ENCODE measurements at regions not wholly inside any gene's neighbourhood (a gene's known extent, or its start where the extent isn't known, plus 50 kb on each side); places are given as distances from the start of the nearest gene placed in this dataset.

DNA sequence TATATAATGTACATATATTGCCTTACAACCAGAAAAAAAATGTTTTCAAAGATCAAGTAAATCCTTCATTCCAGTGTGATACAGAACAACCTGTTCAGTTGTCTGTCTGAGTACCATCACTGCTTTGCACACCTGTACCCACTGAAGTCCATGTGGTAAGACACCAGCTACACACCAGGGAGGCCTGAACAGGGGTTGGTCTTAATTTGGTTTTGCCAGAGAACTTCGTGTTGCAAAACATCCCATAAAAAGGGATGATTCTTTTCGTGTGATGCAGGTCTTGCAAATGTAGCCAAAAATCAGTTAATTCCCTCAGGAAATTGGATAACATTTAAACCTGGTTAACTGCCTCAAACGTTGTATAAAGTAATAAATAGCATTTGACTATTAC is 73.7 kb upstream of the SLC1A4 start:
- WGBS (ENCODE audit: low lambda C conversion rate): 0% methylated on average over 3 of the region's 3 CpGs
- no peak for FAIRE-seq
- no peak for ATAC-seq
- no peak overlapping the region for H3K27ac ChIP-seq (ENCODE audit: extremely low read length, insufficient read depth, low read length)
- no peaks in the 10 kb centered on the region for H4K20me1 ChIP-seq (ENCODE audit: insufficient read depth, low read length)
- H3K4me2 ChIP-seq (ENCODE audit: low read depth, low read length): no peak overlapping the region
- no peaks in the 10 kb centered on the region for H3K79me2 ChIP-seq (ENCODE audit: insufficient read depth, low read length)
- no TSS peak for BruUV-seq (replicated peaks)
- intact Hi-C loops (cut with micrococcal nuclease; ENCODE audit: unreplicated experiment) (no loop called here), in situ Hi-C loops (cut with HindIII; ENCODE audit: extremely low pct_ligation_motif_present, low pct_unique_long_range_greater_than_20kb) (loop anchor here (5.0 to 25.0 kb wide), 4 partner anchors 72 to 649 kb away; partner anchors contain the start of gene SLC1A4)
- no peak overlapping the region for H3K4me3 ChIP-seq (replicated peaks in 1 of 3; ENCODE audit: insufficient read depth in 1 of 3, low read depth in 2 of 3, low read length in 3 of 3)
- H2AFZ ChIP-seq (ENCODE audit: low read length): no peak overlapping the region
- DNase-seq (ENCODE audit: low spot score): no peak
- H3K4me1 ChIP-seq (ENCODE audit: insufficient read depth, low read length): peaks cover 6% of the 10 kb centered on the region; the same call in 1 of the 2 replicates
- H3K9ac ChIP-seq (ENCODE audit: insufficient read depth, low read depth, low read length): no peak overlapping the region
- POLR2A ChIA-PET: no interaction called here
- no peaks in the 10 kb centered on the region for H3K36me3 ChIP-seq (replicated peaks in 1 of 2; ENCODE audit: control insufficient read depth in 1 of 2, insufficient read depth in 2 of 2, low read length in 2 of 2)
- no peaks in the 10 kb centered on the region for H3K9me3 ChIP-seq (ENCODE audit: low read length)
- H3K27me3 ChIP-seq (ENCODE audit: control insufficient read depth in 1 of 2, insufficient read depth in 2 of 2, low read length in 2 of 2): 0 out of 5 replicates have a peak, but pooled peaks cover 0 to 4% of the 10 kb centered on the region in 2 experiments
- CTCF ChIA-PET (ENCODE audit: low intra/inter-chr PET ratio, low total read pairs): no interaction called here
- TF ChIP-seq ZNF775 (CRISPR knock-in tag; IDR thresholded peaks at IDR 0.05; ENCODE audit: borderline replicate concordance) (no peak), KLF16 (CRISPR knock-in tag; IDR thresholded peaks at IDR 0.05) (no peak), ZFYVE20 (CRISPR knock-in tag; IDR thresholded peaks at IDR 0.05; ENCODE audit: borderline replicate concordance, low read depth) (no peak), RORA (CRISPR knock-in tag; IDR thresholded peaks at IDR 0.05) (no peak), IRF2 (CRISPR knock-in tag; IDR thresholded peaks at IDR 0.05) (no peak), ZSCAN9 (CRISPR knock-in tag; IDR thresholded peaks at IDR 0.05; ENCODE audit: borderline replicate concordance) (no peak)
- TF ChIP-seq, protein P1, sequence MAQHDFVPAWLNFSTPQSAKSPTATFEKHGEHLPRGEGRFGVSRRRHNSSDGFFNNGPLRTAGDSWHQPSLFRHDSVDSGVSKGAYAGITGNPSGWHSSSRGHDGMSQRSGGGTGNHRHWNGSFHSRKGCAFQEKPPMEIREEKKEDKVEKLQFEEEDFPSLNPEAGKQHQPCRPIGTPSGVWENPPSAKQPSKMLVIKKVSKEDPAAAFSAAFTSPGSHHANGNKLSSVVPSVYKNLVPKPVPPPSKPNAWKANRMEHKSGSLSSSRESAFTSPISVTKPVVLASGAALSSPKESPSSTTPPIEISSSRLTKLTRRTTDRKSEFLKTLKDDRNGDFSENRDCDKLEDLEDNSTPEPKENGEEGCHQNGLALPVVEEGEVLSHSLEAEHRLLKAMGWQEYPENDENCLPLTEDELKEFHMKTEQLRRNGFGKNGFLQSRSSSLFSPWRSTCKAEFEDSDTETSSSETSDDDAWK (CRISPR knock-in tag; IDR thresholded peaks at IDR 0.05): no peak

Data from HepG2 (cell line).